Progenitor cell of endocrine pancreas (in vitro differentiated cells): ENCODE measurements at regions not wholly inside any gene's neighbourhood (a gene's known extent, or its start where the extent isn't known, plus 50 kb on each side); places are given as distances from the start of the nearest gene placed in this dataset.

Experiments used
- DNase-seq: peaks from one replicate; pipeline ENCODE4 v3.0.0; 2021; ENCODE audit warnings: low spot score; ENCODE audit not compliant: unreplicated experiment
- H3K27ac Mint-ChIP-seq: 2 replicates; pipeline ENCODE4 v1.8.0; 2021; ENCODE audit warnings: mild to moderate bottlenecking, moderate library complexity, mixed read lengths
- H3K27me3 Mint-ChIP-seq: 2 replicates; pipeline ENCODE4 v1.8.0; 2021; ENCODE audit warnings: mixed read lengths
- H3K36me3 Mint-ChIP-seq: 2 replicates; pipeline ENCODE4 v1.8.0; 2022; ENCODE audit warnings: mixed read lengths; ENCODE audit not compliant: insufficient read depth
- H3K4me1 Mint-ChIP-seq: 2 replicates; pipeline ENCODE4 v1.8.0; 2021; ENCODE audit warnings: low read depth, mixed read lengths
- H3K4me3 Mint-ChIP-seq: 2 replicates; pipeline ENCODE4 v1.8.0; 2021; ENCODE audit warnings: low read depth, mild to moderate bottlenecking, moderate library complexity, mixed read lengths
- H3K9me3 Mint-ChIP-seq: 2 replicates; pipeline ENCODE4 v1.8.0; 2021; ENCODE audit warnings: low read depth, mixed read lengths
- TF ChIP-seq, protein P1 (sequence below): fragments of 200-600 bp; sonication (generic); IDR thresholded peaks from one replicate; pipeline ENCODE4 v1.5.0; 2021; ENCODE audit warnings: antibody characterized with exemption, mild to moderate bottlenecking; ENCODE audit not compliant: unreplicated experiment

- no peaks in the 10 kb centered on the region for H3K4me1 Mint-ChIP-seq
- DNase-seq, result no peak
- peaks cover 36% of the 10 kb centered on the region for H3K27me3 Mint-ChIP-seq
- no peaks in the 10 kb centered on the region for H3K9me3 Mint-ChIP-seq
- no peak overlapping the region for H3K4me3 Mint-ChIP-seq
- TF ChIP-seq, protein P1, sequence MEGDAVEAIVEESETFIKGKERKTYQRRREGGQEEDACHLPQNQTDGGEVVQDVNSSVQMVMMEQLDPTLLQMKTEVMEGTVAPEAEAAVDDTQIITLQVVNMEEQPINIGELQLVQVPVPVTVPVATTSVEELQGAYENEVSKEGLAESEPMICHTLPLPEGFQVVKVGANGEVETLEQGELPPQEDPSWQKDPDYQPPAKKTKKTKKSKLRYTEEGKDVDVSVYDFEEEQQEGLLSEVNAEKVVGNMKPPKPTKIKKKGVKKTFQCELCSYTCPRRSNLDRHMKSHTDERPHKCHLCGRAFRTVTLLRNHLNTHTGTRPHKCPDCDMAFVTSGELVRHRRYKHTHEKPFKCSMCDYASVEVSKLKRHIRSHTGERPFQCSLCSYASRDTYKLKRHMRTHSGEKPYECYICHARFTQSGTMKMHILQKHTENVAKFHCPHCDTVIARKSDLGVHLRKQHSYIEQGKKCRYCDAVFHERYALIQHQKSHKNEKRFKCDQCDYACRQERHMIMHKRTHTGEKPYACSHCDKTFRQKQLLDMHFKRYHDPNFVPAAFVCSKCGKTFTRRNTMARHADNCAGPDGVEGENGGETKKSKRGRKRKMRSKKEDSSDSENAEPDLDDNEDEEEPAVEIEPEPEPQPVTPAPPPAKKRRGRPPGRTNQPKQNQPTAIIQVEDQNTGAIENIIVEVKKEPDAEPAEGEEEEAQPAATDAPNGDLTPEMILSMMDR, result no peak
- H3K27ac Mint-ChIP-seq, result no peak overlapping the region
- H3K36me3 Mint-ChIP-seq, result no peaks in the 10 kb centered on the region
Observed at GRCh38 chr5:135222771-135223170, 176.3 kb downstream of the MACROH2A1 start.

DNA sequence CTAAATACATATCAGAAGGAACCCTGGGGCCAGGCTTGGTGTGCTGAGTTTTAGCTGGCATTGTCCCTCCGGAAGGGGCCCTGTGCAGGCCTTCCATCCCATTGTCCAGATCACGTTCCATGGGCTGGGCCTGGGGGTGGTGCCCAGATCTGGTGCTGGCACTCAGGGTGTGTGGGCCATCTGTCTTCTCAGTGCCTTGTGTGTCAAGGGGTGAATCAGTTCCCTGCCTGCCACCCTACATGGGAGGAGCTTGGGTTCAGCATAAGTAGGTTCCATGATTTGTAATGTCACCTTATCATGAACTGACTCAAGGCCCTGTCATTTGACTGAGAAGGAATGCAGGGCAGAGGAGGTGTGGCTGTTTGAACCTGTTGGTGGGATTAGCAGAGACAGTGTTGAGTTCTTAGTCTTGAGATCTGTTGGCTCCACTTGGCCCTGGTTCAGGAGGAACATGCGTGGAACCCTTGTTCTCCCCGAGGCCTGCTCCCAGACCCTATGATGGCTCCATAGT, 176.8 kb downstream of the MACROH2A1 start:
- no peak for DNase-seq
- H3K4me3 Mint-ChIP-seq, result no peak overlapping the region
- TF ChIP-seq, protein P1, result no peak
- H3K4me1 Mint-ChIP-seq, result no peaks in the 10 kb centered on the region
- H3K9me3 Mint-ChIP-seq, result no peaks in the 10 kb centered on the region
- H3K27ac Mint-ChIP-seq, result no peak overlapping the region
- peaks cover 31% of the 10 kb centered on the region for H3K27me3 Mint-ChIP-seq
- H3K36me3 Mint-ChIP-seq, result no peaks in the 10 kb centered on the region

DNA sequence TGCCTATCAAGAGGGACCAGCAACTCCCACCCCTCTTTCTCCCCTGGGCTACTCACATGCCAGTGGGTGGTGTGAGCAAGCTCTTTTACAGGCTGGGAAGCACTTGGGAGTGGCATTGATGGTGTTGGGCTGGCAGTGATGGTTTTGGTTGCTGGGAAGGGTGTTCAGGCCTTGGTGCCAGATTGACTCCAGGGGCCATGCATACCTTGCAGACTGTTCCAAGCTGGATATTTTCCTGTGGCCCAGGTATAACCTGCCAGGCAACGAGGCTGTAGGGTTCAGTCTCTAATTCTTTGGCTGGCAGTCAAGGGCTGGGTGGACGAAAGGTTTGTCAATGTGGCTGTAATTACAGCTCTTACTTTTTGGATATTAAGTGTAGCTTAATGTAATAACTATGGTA, 177.3 kb downstream of the MACROH2A1 start:
- Mint-ChIP-seq H3K9me3 (no peaks in the 10 kb centered on the region), H3K36me3 (no peaks in the 10 kb centered on the region), H3K27me3 (peaks cover 30% of the 10 kb centered on the region), H3K4me1 (no peaks in the 10 kb centered on the region), H3K4me3 (no peak overlapping the region), H3K27ac (no peak overlapping the region)
- TF ChIP-seq, protein P1, result no peak
- DNase-seq, result no peak

- H3K9me3 Mint-ChIP-seq, result no peaks in the 10 kb centered on the region
- H3K4me3 Mint-ChIP-seq, result no peak overlapping the region
- H3K27ac Mint-ChIP-seq, result no peak overlapping the region
- H3K27me3 Mint-ChIP-seq, result peaks cover 31% of the 10 kb centered on the region
- no peaks in the 10 kb centered on the region for H3K4me1 Mint-ChIP-seq
- TF ChIP-seq, protein P1, result no peak
- H3K36me3 Mint-ChIP-seq, result no peaks in the 10 kb centered on the region
- no peak for DNase-seq
Observed at GRCh38 chr5:135221187-135221473, 177.9 kb downstream of the MACROH2A1 start.

- Mint-ChIP-seq H3K4me1 (no peaks in the 10 kb centered on the region), H3K36me3 (no peaks in the 10 kb centered on the region), H3K9me3 (no peaks in the 10 kb centered on the region), H3K4me3 (no peak overlapping the region), H3K27ac (no peak overlapping the region), H3K27me3 (peaks cover 35% of the 10 kb centered on the region)
- DNase-seq, result no peak
- TF ChIP-seq, protein P1, result no peak
Observed at GRCh38 chr5:135220394-135221186, 178.4 kb downstream of the MACROH2A1 start.
